C4-2B (cell line): ENCODE measurements at regions not wholly inside any gene's neighbourhood (a gene's known extent, or its start where the extent isn't known, plus 50 kb on each side); places are given as distances from the start of the nearest gene placed in this dataset.

Experiments
- ZFX ChIP-seq: fragments of 450-650 bp; IDR thresholded peaks from 2 replicates; pipeline ENCODE4 v1.6.1; 2017
- TF ChIP-seq, protein P1 (sequence below): fragments of 450-650 bp; conservative IDR thresholded peaks from 2 replicates; pipeline ENCODE4 v1.5.1; 2017; ENCODE audit warnings: mild to moderate bottlenecking

DNA sequence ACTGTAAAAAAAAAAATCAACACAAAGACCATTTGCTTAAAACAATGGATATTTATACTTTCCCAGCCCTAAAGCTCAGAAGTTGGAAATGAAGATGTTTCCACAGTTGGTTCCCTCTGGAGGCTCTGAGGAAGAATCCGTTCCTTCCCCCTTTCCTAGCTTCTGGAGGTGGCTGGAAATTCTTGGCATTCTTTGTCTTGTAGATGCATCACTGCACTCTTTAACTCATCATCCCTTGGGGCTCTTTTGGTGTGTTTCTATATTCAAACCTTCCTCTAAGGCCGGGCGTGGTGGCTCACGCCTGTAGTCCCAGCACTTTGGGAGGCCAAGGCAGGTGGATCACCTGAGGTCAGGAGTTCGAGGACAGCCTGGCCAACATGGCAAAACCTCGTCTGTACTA, 78.7 kb downstream of the VCX3A start:
- TF ChIP-seq, protein P1, sequence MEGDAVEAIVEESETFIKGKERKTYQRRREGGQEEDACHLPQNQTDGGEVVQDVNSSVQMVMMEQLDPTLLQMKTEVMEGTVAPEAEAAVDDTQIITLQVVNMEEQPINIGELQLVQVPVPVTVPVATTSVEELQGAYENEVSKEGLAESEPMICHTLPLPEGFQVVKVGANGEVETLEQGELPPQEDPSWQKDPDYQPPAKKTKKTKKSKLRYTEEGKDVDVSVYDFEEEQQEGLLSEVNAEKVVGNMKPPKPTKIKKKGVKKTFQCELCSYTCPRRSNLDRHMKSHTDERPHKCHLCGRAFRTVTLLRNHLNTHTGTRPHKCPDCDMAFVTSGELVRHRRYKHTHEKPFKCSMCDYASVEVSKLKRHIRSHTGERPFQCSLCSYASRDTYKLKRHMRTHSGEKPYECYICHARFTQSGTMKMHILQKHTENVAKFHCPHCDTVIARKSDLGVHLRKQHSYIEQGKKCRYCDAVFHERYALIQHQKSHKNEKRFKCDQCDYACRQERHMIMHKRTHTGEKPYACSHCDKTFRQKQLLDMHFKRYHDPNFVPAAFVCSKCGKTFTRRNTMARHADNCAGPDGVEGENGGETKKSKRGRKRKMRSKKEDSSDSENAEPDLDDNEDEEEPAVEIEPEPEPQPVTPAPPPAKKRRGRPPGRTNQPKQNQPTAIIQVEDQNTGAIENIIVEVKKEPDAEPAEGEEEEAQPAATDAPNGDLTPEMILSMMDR = no peak
- TF ChIP-seq ZFX = no peak
